HG03565 (cell line): ENCODE measurements at regions not wholly inside any gene's neighbourhood (a gene's known extent, or its start where the extent isn't known, plus 50 kb on each side); places are given as distances from the start of the nearest gene placed in this dataset.
"Not testable (repeated sequence)": the region's sequence is repeated elsewhere in the genome, so short reads cannot be mapped to it uniquely, and the experiment has no call there.

Experiments used
- ATAC-seq: cut with Tn5 transposase; IDR thresholded peaks from one replicate; pipeline ENCODE4 v1.9.1; 2021; ENCODE audit warnings: mild to moderate bottlenecking, moderate library complexity; ENCODE audit not compliant: unreplicated experiment

GRCh38 chr5:84518370-84518769, 133.7 kb upstream of the EDIL3 start:
- ATAC-seq = no peak

- ATAC-seq = no peak
Measured at GRCh38 chr5:84506625-84507024, 121.9 kb upstream of the EDIL3 start.

- ATAC-seq = no peak
Measured at GRCh38 chr5:84494453-84494852, 109.8 kb upstream of the EDIL3 start.

- no peak for ATAC-seq
Measured at GRCh38 chr5:84487963-84488362, 103.3 kb upstream of the EDIL3 start.

- ATAC-seq = no peak
Measured at GRCh38 chr5:84480873-84481637, 96.4 kb upstream of the EDIL3 start.

GRCh38 chr5:84478603-84479002, 93.9 kb upstream of the EDIL3 start:
- no peak for ATAC-seq

GRCh38 chr5:84477485-84477884, 92.8 kb upstream of the EDIL3 start:
- ATAC-seq = no peak

GRCh38 chr5:84474126-84474525, 89.4 kb upstream of the EDIL3 start:
- ATAC-seq = no peak

GRCh38 chr5:84453405-84453804, 68.7 kb upstream of the EDIL3 start:
- ATAC-seq = no peak

GRCh38 chr5:84450617-84451414, 66.1 kb upstream of the EDIL3 start:
- no peak for ATAC-seq

- no peak for ATAC-seq
Measured at GRCh38 chr5:84445049-84445685, 60.5 kb upstream of the EDIL3 start.

GRCh38 chr5:84438456-84438855, 53.8 kb upstream of the EDIL3 start:
- no peak for ATAC-seq

- no peak for ATAC-seq
Measured at GRCh38 chr5:84437673-84438315, 53.1 kb upstream of the EDIL3 start.

GRCh38 chr5:84436866-84437265, 52.2 kb upstream of the EDIL3 start:
- ATAC-seq = no peak

GRCh38 chr5:84435861-84436346, 51.2 kb upstream of the EDIL3 start:
- not testable (repeated sequence) for ATAC-seq
